SW480 (cell line): ENCODE measurements at regions not wholly inside any gene's neighbourhood (a gene's known extent, or its start where the extent isn't known, plus 50 kb on each side); places are given as distances from the start of the nearest gene placed in this dataset.

Source experiments
- DNase-seq: peaks from one replicate; pipeline ENCODE4 v3.0.0-alpha.2; 2016; ENCODE audit warnings: low spot score

DNA sequence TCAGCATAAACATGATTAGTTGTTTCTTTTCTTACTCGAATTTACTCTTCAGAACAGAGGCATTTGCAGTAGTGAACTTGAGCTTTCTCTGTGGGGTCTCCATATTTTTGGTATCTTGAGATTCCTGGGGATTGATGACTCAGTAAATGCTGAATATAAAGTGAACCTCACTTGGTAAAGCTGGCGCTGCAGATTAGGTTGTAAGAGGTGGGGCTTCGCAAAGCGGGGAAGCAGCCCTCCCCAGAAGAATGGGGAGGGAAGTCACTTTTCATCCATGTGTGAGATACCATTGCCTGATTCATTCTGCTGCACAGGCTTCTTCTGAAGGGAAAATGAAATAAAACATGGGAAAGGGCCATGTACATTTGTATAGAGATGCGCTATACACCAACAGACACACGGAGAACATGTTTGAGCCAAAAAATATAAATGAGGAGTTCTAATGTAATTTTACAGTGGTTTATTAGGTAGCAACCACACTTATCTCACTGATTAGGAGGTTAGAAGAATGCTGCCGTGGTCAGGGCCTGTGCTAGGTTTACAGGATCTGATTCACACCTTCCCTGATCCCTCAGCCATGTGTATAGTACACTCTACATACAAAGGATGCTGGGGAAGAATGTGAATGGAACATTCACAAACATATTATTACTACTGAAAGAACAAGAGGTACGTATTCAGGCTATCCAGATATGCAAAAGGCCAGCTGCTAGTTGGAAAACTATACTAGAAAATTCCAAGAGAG, 63.5 kb downstream of the DNTTIP2 start:
- DNase-seq = no peak

DNA sequence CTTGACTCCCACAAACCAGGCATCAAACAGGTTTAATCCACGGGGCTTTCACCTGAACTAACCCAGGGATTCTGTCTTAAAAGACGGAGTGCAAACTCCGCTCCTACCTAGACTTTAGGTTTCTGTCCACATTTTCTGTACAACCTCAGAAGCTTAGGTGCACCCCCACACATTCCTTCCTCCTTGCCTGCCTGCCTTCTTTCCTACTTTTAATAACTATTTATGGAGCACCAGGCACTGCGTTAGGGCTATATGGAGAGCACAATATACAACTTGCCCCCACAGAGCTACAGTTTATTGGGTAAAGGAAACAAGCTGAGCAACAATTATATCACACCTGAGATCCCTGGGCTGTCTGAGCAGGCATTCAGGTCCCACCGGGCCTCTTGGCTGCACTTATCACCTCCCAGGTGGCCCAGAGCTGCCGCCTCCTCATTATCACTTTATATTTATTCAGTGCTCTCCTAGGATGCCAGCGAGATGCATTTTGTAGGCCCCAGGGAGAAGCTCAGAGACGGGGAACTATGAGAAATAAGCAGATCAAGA, 64.1 kb downstream of the DNTTIP2 start:
- no peak for DNase-seq

DNA sequence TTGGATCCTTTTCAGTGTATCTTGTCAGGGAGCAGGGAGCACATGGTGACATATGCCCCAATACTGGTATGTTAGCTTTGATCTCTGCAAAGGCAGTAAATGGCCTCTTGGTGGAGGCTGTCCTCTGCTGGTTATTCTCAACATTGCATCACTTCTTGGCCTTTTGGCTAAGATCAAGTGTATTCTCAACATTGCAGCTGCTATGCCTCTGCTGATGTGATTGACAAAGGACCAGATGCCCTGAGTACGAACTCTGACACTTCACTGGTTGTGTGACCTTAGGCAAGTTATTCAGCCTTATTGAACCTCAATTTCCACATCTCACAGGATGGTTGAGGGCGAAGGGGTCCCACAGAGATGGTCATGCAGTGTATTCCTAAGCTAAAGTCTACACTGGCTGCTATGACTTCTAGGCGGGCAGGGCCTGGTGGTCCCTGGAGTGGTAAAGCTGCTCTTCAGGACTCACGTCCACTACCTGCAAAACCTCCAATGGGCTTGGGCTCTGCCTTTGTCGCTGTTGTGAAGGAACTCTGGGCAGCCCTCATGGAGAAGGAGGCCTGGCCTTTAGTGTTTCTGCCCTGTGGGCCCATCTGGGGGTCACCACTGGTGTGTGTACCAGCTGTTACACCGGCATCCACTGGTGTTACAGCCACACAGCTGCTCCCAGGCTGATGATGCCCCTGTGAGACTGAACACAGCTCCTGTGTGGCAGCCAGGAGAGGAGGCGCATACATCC, 64.8 kb downstream of the DNTTIP2 start:
- peak; percentile 87 for DNase-seq

GRCh38 chr1:93813076-93813475, 65.9 kb downstream of the DNTTIP2 start:
- peak; percentile 73 for DNase-seq

DNA sequence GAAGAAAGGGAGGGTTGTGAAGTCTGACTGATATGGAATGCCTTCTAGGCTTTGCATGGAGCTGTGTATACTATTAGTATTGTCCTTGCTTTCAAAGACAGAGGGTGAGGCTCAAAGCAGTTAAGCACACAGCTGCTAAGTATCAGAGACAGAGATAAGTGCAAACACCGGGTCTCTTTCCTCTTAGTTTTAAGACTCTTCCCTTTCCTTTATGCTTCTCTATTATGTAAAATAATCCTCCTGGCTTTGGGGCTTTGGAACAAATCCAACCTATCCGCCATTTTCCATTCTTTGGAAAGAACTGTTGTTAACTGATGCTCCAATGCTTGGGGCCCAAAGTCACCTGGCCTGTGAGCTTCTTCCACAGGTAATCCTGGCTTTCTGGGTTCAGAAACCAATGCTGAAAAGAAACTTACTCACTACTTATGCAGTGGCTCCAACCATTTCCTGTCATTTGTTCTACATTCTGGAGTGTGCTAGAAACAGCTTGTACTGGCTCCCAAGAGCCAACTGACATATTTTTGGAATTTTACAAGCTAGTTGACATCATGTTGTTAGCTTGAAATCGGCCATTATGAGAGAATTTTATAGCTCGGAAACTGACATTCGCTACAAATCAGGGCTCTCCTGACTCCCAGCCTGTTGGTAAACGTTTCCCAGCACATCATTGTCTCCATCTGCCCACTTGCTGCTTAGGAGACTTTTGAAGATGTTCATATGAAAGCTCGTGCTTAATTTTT, 67.5 kb downstream of the DNTTIP2 start:
- DNase-seq = no peak

GRCh38 chr1:93810316-93810715, 68.7 kb downstream of the DNTTIP2 start:
- DNase-seq = no peak

GRCh38 chr1:93808871-93809270, 70.1 kb downstream of the DNTTIP2 start:
- DNase-seq = peak; percentile 44

- no peak for DNase-seq
Observed at GRCh38 chr1:93807311-93807930, 71.6 kb downstream of the DNTTIP2 start.

- DNase-seq = no peak
Observed at GRCh38 chr1:93805027-93805610, 73.9 kb downstream of the DNTTIP2 start.

- no peak for DNase-seq
Observed at GRCh38 chr1:93804412-93804811, 74.6 kb downstream of the DNTTIP2 start.

DNA sequence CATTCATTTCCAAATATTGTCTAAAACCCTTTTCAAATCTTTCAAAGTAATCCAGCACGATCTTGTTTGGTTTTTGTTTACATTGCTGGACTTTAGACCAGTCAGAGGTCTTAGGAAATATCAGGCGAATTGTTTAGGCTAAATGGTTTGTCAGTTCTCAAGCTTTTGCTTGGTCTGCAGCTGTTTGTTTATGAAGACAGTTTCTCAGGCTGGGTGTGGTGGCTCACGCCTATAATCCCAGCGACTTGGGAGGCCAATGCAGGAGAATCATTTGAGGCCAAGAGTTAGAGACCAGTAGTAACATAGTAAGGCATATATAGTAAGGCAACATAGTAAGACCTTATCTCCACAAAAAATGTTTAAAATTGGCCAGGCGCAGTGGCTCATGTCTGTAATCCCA, 77.5 kb downstream of the DNTTIP2 start:
- no peak for DNase-seq

GRCh38 chr1:93800856-93801255, 78.2 kb downstream of the DNTTIP2 start:
- no peak for DNase-seq

GRCh38 chr1:93798291-93798690, 80.7 kb downstream of the DNTTIP2 start:
- DNase-seq = no peak

- DNase-seq = no peak
Observed at GRCh38 chr1:93784538-93784937, 94.5 kb downstream of the DNTTIP2 start.

DNA sequence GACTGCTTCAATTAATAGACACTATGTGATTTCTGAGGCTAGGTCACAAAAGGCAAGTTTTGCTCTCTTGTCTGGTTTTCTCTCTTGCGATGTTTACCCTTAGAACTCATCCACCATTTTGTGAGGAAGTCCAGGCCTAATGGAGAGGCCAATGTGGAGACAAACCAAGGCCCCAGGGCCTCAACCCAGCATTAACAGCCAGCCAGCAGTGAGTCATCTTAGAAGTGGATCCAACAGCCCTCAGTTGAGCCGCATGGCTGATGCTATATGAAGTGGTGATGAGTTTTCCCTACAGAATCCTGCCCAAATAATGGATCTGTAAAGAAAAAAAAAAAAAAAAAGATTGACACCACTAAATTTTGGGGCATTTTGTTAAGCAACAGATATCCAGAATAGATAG, 95.1 kb downstream of the DNTTIP2 start:
- DNase-seq = no peak

DNA sequence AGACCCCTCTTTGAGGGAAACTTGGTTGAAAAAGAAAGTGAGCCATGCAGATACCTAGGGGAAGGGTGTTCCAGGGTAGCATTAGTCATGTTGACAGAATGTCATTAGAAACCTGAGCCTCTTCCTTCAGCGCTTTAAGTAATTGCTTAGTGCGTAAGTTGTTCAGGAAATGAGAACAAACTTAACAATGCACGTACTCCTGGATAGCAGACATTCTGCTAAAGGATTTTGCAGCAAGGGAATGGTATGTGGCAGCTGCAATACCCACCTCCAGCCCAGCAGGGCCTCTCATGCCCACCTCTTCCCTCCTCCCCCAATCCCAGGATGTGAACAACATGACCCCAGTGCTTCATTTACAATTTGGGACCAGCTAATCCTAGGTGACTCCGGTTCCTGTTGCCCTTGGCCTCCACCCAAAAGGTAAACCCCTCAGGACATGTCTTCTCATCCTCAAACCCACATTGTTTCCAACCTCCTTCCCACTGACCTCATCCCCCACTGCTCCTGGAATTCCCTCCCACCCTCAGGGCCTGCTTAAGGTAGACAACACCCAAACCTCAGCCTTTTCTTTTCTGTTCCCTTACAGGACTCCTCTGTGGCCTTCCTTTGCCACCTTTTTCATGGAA, 98.0 kb upstream of the BCAR3 start:
- DNase-seq = peak; percentile 86

- DNase-seq = no peak
Observed at GRCh38 chr1:93778457-93778856, 96.8 kb upstream of the BCAR3 start.

DNA sequence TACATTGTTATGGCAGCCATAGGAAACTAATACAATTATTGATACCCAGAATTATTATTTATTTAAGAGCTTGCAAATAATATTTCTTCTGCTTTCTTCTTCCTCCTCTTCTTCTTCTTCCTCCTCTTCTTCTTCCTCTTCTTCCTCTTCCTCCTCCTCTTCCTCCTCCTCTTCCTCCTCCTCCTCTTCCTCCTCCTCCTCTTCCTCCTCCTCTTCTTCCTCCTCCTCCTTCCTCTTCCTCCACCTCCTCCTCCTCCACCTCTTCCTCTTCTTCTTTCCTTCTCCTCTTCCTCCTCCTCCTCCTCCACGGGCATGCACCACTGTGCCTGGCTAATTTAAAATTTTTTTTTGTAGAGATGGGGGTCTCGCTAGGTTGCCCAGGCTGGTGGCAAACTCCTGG, 95.6 kb upstream of the BCAR3 start:
- DNase-seq = no peak

DNA sequence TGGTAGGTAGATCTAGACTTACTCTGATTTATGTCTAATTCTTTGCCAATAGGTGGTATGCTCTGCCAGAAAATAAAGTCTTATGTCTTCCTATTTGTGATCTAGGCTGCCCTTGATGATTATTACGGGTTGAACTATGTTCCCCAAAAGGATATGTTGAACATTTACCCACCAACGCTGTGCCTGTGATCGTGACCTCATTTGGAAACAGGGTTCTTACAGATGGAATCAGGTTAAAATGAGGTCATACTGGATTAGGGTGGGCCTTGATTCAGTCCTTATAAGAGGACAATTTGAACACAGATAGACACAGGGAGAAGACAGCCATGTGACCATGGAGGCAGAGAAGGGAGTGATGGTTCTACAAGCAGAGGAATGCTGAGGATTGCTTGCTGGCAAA, 95.1 kb upstream of the BCAR3 start:
- DNase-seq = no peak

GRCh38 chr1:93775224-93775623, 93.6 kb upstream of the BCAR3 start:
- peak; percentile 54 for DNase-seq

DNA sequence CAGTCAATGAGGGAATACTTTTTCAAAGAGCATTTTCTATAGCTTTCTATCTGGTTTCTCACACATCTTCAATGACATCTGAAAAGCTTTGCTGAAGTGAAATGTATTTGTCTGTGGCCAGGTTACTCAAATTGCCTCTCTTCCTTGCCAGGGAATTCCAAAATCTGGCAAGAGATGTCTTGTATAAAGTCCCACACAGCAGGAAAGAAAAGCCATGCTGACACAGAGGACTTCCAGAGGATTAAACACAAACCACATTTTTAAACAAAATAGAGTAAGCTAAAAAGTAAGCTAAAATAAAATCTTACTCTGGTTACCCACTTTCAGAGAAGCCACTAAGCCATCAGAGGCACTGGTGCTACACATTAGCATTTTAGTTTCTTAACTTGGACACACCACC, 93.1 kb upstream of the BCAR3 start:
- no peak for DNase-seq
